A673 (cell line): ENCODE measurements at regions not wholly inside any gene's neighbourhood (a gene's known extent, or its start where the extent isn't known, plus 50 kb on each side); places are given as distances from the start of the nearest gene placed in this dataset.

Experiments used
- CTCF ChIP-seq: fragments of 300-800, 200-600 bp; sonication (generic); conservative IDR thresholded peaks from 2 replicates; pipeline ENCODE4 v1.5.1; 2017; ENCODE audit warnings: low read depth, mild to moderate bottlenecking, antibody characterized with exemption, low read length, moderate library complexity, mixed read lengths
- EZH2 ChIP-seq: fragments of 200-600 bp; sonication (generic); IDR thresholded peaks from 2 replicates; pipeline ENCODE4 v1.6.1; 2017; ENCODE audit warnings: borderline replicate concordance, low read depth, mild to moderate bottlenecking, mixed read lengths, antibody characterized with exemption, low read length; ENCODE audit not compliant: poor library complexity, severe bottlenecking

GRCh38 chr14:98937712-98938505 is 334.1 kb downstream of the BCL11B start:
- no peak for TF ChIP-seq CTCF
- no peak for TF ChIP-seq EZH2
